ENCODE measurements at regions not wholly inside any gene's neighbourhood (a gene's known extent, or its start where the extent isn't known, plus 50 kb on each side); places are given as distances from the start of the nearest gene placed in this dataset.

DNA sequence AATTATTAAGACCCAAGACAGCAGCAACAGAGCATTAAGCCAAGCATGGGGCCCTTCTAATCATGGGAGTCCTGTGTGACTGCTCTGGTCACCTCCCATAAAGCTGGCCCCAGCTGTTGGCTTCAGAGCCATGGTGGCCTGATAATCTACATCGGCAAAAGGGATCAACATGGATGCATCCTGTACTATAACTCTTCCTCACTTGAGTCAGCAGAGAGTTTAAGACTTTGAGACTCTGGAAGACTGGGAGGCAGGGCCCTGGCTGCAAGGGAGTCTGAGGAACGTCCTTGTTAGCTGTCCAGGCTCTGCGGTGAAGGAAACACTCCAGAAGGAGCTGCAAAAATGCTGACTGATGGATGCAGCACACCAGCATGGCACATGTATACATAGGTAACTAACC is 95.0 kb upstream of the KIAA1217 start:
- POLR2A ChIA-PET (ENCODE audit: partially characterized antibody) = interaction anchor here (1.2 kb wide), 1 partner anchor 10 kb away, joined by 3 read pairs; no protein-coding TSS in a partner anchor
- no peak overlapping the region for H2BK12ac ChIP-seq (ENCODE audit: low read depth, low read length)
- no peak overlapping the region for H3K4me2 ChIP-seq (ENCODE audit: insufficient read depth in 1 of 2, low read depth in 2 of 2, low read length in 2 of 2)
- no peak overlapping the region for H3K27ac ChIP-seq (ENCODE audit: low read depth, low read length)
- H3K23me2 ChIP-seq (ENCODE audit: low read depth, low read length) = no peaks in the 10 kb centered on the region; the same call in 1 of the 2 replicates
- H3K14ac ChIP-seq (ENCODE audit: insufficient read length) = no peak overlapping the region
- no peak overlapping the region for H2BK5ac ChIP-seq (ENCODE audit: low read depth, low read length)
- no peaks in the 10 kb centered on the region for H3K9me3 ChIP-seq (ENCODE audit: insufficient read depth in 2 of 2, low read depth in 1 of 2, low read length in 1 of 2)
- no peak overlapping the region for H4K5ac ChIP-seq (ENCODE audit: insufficient read length, low read depth, low read length)
- no peak overlapping the region for H2AK5ac ChIP-seq (ENCODE audit: low read depth, low read length)
- no peaks in the 10 kb centered on the region for H4K20me1 ChIP-seq (replicated peaks in 1 of 2; ENCODE audit: control insufficient read depth in 1 of 2, insufficient read depth in 2 of 2, low read length in 2 of 2)
- no peaks in the 10 kb centered on the region for H3K79me2 ChIP-seq (ENCODE audit: control insufficient read depth in 1 of 2, insufficient read depth in 2 of 2, low read length in 2 of 2)
- no peak overlapping the region for H4K91ac ChIP-seq (replicated peaks; ENCODE audit: insufficient read length, low read length)
- H3K4me3 ChIP-seq (ENCODE audit: extremely low read depth in 1 of 4, insufficient read depth in 2 of 4, low read depth in 3 of 4, low read length in 4 of 4) = no peak overlapping the region
- H3K56ac ChIP-seq (replicated peaks; ENCODE audit: insufficient read length, low read depth, low read length) = no peak overlapping the region
- H3K9ac ChIP-seq (replicated peaks in 1 of 4; ENCODE audit: extremely low read depth in 1 of 4, low read depth in 3 of 4, low read length in 3 of 4) = no peak overlapping the region
- no peak overlapping the region for H2AFZ ChIP-seq (ENCODE audit: low read length)
- CTCF ChIA-PET (ENCODE audit: partially characterized antibody) = interaction anchor here (0.6 to 1.3 kb wide), 2 partner anchors 405 to 1558 kb away, joined by 4 to 5 read pairs; no protein-coding TSS in a partner anchor
- FAIRE-seq (no peak), DNase-seq (ENCODE audit: low read depth in 1 of 2, low spot score in 2 of 2) (no peak)
- H3K4me1 ChIP-seq (replicated peaks in 1 of 4; ENCODE audit: control insufficient read depth in 3 of 4, insufficient read depth in 4 of 4, low read length in 3 of 4) = peaks cover 0 to 3% (median under 1%) of the 10 kb centered on the region in 4 experiments; a peak in 2 of 7 replicates
- no peak overlapping the region for H3K23ac ChIP-seq (ENCODE audit: insufficient read length)
- no peak overlapping the region for H3K4ac ChIP-seq (replicated peaks; ENCODE audit: insufficient read length, low read depth, low read length)
- no peaks in the 10 kb centered on the region for H3K27me3 ChIP-seq (replicated peaks in 1 of 4; ENCODE audit: control insufficient read depth in 3 of 4, extremely low read depth in 1 of 4, insufficient read depth in 3 of 4, low read length in 3 of 4)
- no peak overlapping the region for H4K8ac ChIP-seq (ENCODE audit: extremely low read depth, insufficient read depth, low read length)
- no peak overlapping the region for H2BK120ac ChIP-seq (replicated peaks; ENCODE audit: low read depth, low read length)
- H2BK20ac ChIP-seq (ENCODE audit: low read length) = no peak overlapping the region
- no peaks in the 10 kb centered on the region for H3K36me3 ChIP-seq (ENCODE audit: control insufficient read depth in 2 of 4, insufficient read depth in 4 of 4, low read length in 3 of 4)
- H2BK15ac ChIP-seq (ENCODE audit: low read length) = no peak overlapping the region
- H3K79me1 ChIP-seq (ENCODE audit: low read depth, low read length) = no peaks in the 10 kb centered on the region
- whole genome bisulfite sequencing, 2 experiments (ENCODE audit: extremely low coverage in 1 of 2, insufficient coverage in 1 of 2, insufficient read length in 1 of 2, insufficient replicate concordance in 2 of 2, low coverage in 1 of 2, low lambda C conversion rate in 2 of 2, missing lambda C conversion rate in 1 of 2) = 96% methylated on average over 3 of the region's 3 CpGs; no CpG with 5 or more reads in 1 of the 2 experiments
- H3K18ac ChIP-seq (ENCODE audit: extremely low read depth, low read length) = no peak overlapping the region
- TF ChIP-seq TBP (IDR thresholded peaks at IDR 0.05; ENCODE audit: low read depth, low read length) (no peak), ZNF274 (IDR thresholded peaks at IDR 0.05; ENCODE audit: borderline replicate concordance, extremely low read depth, low read length) (no peak), EGR1 (IDR thresholded peaks at IDR 0.05; ENCODE audit: borderline replicate concordance, low read depth, low read length) (no peak), MAFK (IDR thresholded peaks at IDR 0.05; ENCODE audit: low read depth, low read length) (no peak), SP2 (IDR thresholded peaks at IDR 0.05; ENCODE audit: low read length) (no peak), CBX5 (IDR thresholded peaks at IDR 0.05; ENCODE audit: low read depth, low read length) (no peak), TCF12 (IDR thresholded peaks at IDR 0.05; ENCODE audit: low read depth, low read length) (no peak), SP1 (IDR thresholded peaks at IDR 0.05; ENCODE audit: low read depth, low read length) (no peak), CREB1 (IDR thresholded peaks at IDR 0.05) (no peak), JUND (IDR thresholded peaks at IDR 0.05; ENCODE audit: low read length) (no peak), JUN (IDR thresholded peaks at IDR 0.05; ENCODE audit: low read depth, low read length) (no peak), POLR2AphosphoS5 (IDR thresholded peaks at IDR 0.05; ENCODE audit: low read depth, low read length) (no peak), GABPA (IDR thresholded peaks at IDR 0.05; ENCODE audit: borderline replicate concordance, insufficient read depth, low read length) (no peak)
- TF ChIP-seq, protein P1, sequence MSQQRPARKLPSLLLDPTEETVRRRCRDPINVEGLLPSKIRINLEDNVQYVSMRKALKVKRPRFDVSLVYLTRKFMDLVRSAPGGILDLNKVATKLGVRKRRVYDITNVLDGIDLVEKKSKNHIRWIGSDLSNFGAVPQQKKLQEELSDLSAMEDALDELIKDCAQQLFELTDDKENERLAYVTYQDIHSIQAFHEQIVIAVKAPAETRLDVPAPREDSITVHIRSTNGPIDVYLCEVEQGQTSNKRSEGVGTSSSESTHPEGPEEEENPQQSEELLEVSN (IDR thresholded peaks at IDR 0.05) = no peak
- TF ChIP-seq, protein P2, sequence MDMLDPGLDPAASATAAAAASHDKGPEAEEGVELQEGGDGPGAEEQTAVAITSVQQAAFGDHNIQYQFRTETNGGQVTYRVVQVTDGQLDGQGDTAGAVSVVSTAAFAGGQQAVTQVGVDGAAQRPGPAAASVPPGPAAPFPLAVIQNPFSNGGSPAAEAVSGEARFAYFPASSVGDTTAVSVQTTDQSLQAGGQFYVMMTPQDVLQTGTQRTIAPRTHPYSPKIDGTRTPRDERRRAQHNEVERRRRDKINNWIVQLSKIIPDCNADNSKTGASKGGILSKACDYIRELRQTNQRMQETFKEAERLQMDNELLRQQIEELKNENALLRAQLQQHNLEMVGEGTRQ (IDR thresholded peaks at IDR 0.05; ENCODE audit: low read length) = no peak
